Tibial artery (tissue), 4 donors: ENCODE measurements at regions not wholly inside any gene's neighbourhood (a gene's known extent, or its start where the extent isn't known, plus 50 kb on each side); places are given as distances from the start of the nearest gene placed in this dataset.

Experiments
- DNase-seq, 2 donors: peaks; one replicate each; pipeline ENCODE4 v3.0.0-alpha.2; 2019
- H3K27ac ChIP-seq, 2 donors: fragments of 200-600 bp; sonication (generic) in 1 of 2; 1 replicate in 1 of 2; 2 replicates in 1 of 2; pipeline ENCODE4 v1.5.1; 2018 to 2019; ENCODE audit warnings: mild to moderate bottlenecking in 1 of 2
- H3K27me3 ChIP-seq, 2 donors: fragments of 200-600 bp; sonication (generic) in 1 of 2; one replicate each; pipeline versions ENCODE4 v1.5.1 to v1.6.0; 2016 to 2019
- H3K36me3 ChIP-seq, 3 donors: fragments of 200-600 bp; sonication (generic) in 2 of 3; one replicate each; pipeline ENCODE4 v1.5.1; 2016 to 2019; ENCODE audit warnings: mild to moderate bottlenecking in 2 of 3
- H3K4me1 ChIP-seq, 4 donors: fragments of 200-600 bp; sonication (generic) in 2 of 4; 1 replicate in 3 of 4; 2 replicates in 1 of 4; pipeline ENCODE4 v1.5.1; 2016 to 2019
- H3K4me3 ChIP-seq, 2 donors: fragments of 200-600 bp; sonication (generic) in 1 of 2; 1 replicate in 1 of 2; 2 replicates in 1 of 2; pipeline ENCODE4 v1.5.1; 2018 to 2019; ENCODE audit warnings: mild to moderate bottlenecking in 2 of 2
- H3K9me3 ChIP-seq, 3 donors: fragments of 200-600 bp; sonication (generic) in 1 of 3; one replicate each; pipeline ENCODE4 v1.5.1; 2016 to 2019
- intact Hi-C: fragments of 100-400 bp; cut with DNase I; formaldehyde crosslinking; loops from one replicate; pipeline ENCODE4 v1.15.0; 2023; ENCODE audit warnings: low total_unique reads
- TF ChIP-seq, protein P1 (sequence below), 2 experiments: fragments of 200-600 bp in 1 of 2; fragments of 450-650 bp in 1 of 2; IDR thresholded peaks; one replicate each; pipeline ENCODE4 v1.5.1; 2017 to 2019; ENCODE audit warnings: antibody characterized with exemption in 2 of 2, mild to moderate bottlenecking in 1 of 2, moderate library complexity in 1 of 2

GRCh38 chr3:70607469-70607868, 295.0 kb upstream of the MDFIC2 start:
- TF ChIP-seq, protein P1, sequence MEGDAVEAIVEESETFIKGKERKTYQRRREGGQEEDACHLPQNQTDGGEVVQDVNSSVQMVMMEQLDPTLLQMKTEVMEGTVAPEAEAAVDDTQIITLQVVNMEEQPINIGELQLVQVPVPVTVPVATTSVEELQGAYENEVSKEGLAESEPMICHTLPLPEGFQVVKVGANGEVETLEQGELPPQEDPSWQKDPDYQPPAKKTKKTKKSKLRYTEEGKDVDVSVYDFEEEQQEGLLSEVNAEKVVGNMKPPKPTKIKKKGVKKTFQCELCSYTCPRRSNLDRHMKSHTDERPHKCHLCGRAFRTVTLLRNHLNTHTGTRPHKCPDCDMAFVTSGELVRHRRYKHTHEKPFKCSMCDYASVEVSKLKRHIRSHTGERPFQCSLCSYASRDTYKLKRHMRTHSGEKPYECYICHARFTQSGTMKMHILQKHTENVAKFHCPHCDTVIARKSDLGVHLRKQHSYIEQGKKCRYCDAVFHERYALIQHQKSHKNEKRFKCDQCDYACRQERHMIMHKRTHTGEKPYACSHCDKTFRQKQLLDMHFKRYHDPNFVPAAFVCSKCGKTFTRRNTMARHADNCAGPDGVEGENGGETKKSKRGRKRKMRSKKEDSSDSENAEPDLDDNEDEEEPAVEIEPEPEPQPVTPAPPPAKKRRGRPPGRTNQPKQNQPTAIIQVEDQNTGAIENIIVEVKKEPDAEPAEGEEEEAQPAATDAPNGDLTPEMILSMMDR (IDR thresholded peaks at IDR 0.05): no peak
- H3K27me3 ChIP-seq: no peaks in the 10 kb centered on the region
- peaks cover 0 to 10% (median 0%) of the 10 kb centered on the region in 4 donors for H3K4me1 ChIP-seq
- H3K9me3 ChIP-seq: no peaks in the 10 kb centered on the region
- no peak overlapping the region for H3K4me3 ChIP-seq
- intact Hi-C loops: no loop called here
- no peaks in the 10 kb centered on the region for H3K36me3 ChIP-seq
- DNase-seq: no peak
- H3K27ac ChIP-seq: no peak overlapping the region

- no peaks in the 10 kb centered on the region for H3K27me3 ChIP-seq
- intact Hi-C loops: no loop called here
- TF ChIP-seq, protein P1 (IDR thresholded peaks at IDR 0.05): no peak
- no peaks in the 10 kb centered on the region for H3K9me3 ChIP-seq
- peaks cover 0 to 10% (median 0%) of the 10 kb centered on the region in 4 donors for H3K4me1 ChIP-seq
- H3K36me3 ChIP-seq: no peaks in the 10 kb centered on the region
- DNase-seq: no peak
- no peak overlapping the region for H3K4me3 ChIP-seq
- H3K27ac ChIP-seq: no peak overlapping the region
Observed at GRCh38 chr3:70606018-70606417, 293.6 kb upstream of the MDFIC2 start.

DNA sequence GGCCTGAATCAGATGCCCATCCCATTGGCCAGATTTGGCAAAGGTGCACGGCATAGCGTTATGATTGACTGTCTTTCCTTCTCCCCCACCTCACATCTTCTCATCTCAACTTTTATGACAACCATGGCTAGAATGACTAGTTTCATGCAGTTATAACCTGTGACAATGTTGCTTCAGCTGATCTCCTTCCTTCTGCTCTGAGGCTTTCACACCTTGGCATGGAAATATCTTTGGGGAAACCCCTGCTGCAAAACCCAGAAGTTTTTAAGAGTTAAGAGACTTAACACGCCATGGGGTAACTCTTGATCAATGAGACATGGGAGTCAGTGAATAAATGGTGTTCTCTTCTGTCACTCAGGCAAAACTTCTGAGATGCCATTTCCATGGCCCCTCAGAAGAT, 290.7 kb upstream of the MDFIC2 start:
- intact Hi-C loops: no loop called here
- H3K27me3 ChIP-seq: no peaks in the 10 kb centered on the region

GRCh38 chr3:70597312-70597711, 284.9 kb upstream of the MDFIC2 start:
- DNase-seq: no peak
- no peak overlapping the region for H3K4me3 ChIP-seq
- TF ChIP-seq, protein P1 (IDR thresholded peaks at IDR 0.05): no peak
- H3K36me3 ChIP-seq: no peaks in the 10 kb centered on the region
- H3K27ac ChIP-seq: no peak overlapping the region
- H3K9me3 ChIP-seq: no peaks in the 10 kb centered on the region
- H3K27me3 ChIP-seq: no peaks in the 10 kb centered on the region
- intact Hi-C loops: no loop called here
- H3K4me1 ChIP-seq: no peaks in the 10 kb centered on the region

More for the DNA sequence above, 290.7 kb upstream of the MDFIC2 start:
- Histone ChIP-seq H3K27ac (no peak overlapping the region), H3K4me3 (no peak overlapping the region), H3K9me3 (no peaks in the 10 kb centered on the region), H3K36me3 (no peaks in the 10 kb centered on the region), H3K4me1 (no peaks in the 10 kb centered on the region)
- no peak for DNase-seq
- TF ChIP-seq, protein P1 (IDR thresholded peaks at IDR 0.05): no peak

DNA sequence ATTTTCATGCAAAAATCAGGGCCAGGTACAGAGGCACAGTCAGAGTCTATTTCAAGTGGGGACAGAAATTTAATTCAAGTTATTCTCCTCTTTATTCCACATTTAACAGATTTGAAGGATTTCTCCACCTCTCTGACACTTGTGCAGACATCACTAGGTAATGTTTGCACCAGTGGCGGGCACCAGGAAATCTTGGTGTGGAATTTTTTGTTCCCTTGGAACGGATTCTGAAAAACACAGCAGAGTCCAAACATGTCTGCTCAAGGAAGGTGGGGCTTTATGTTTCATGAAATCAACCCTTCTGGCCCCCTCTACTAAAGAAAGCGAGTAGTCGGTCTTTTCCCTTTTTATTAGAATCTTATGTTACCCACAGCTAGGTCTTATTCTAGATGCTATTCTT, 271.2 kb upstream of the MDFIC2 start:
- H3K27me3 ChIP-seq: no peaks in the 10 kb centered on the region
- TF ChIP-seq, protein P1 (IDR thresholded peaks at IDR 0.05): no peak
- H3K9me3 ChIP-seq: no peaks in the 10 kb centered on the region
- H3K27ac ChIP-seq: no peak overlapping the region
- intact Hi-C loops: no loop called here
- DNase-seq: no peak
- H3K36me3 ChIP-seq: no peaks in the 10 kb centered on the region
- no peaks in the 10 kb centered on the region for H3K4me1 ChIP-seq
- H3K4me3 ChIP-seq: no peak overlapping the region

DNA sequence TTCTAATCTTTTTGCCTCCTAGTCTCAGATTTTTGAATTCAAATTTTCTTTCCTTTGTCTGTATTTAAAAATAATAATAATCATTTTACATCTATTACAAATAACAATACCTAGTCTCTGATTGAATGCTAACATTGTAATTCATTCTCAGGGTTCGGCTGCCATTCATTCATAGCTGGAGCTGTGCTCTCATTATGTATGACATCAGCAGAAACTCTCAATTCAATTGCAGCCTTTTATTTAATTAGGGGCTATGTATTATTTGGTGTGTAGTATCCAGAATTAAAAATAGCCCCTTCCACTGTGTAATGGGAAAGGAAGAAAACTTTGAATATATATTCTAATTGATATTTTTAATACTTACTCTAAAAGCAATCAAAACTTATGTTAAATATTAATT, 270.4 kb upstream of the MDFIC2 start:
- intact Hi-C loops: no loop called here

More for the DNA sequence above, 270.4 kb upstream of the MDFIC2 start:
- Histone ChIP-seq H3K27me3 (no peaks in the 10 kb centered on the region), H3K4me3 (no peak overlapping the region), H3K27ac (no peak overlapping the region), H3K4me1 (no peaks in the 10 kb centered on the region), H3K36me3 (no peaks in the 10 kb centered on the region), H3K9me3 (no peaks in the 10 kb centered on the region)
- no peak for DNase-seq
- TF ChIP-seq, protein P1 (IDR thresholded peaks at IDR 0.05): no peak
